ENCODE measurements at regions not wholly inside any gene's neighbourhood (a gene's known extent, or its start where the extent isn't known, plus 50 kb on each side); places are given as distances from the start of the nearest gene placed in this dataset.

DNA sequence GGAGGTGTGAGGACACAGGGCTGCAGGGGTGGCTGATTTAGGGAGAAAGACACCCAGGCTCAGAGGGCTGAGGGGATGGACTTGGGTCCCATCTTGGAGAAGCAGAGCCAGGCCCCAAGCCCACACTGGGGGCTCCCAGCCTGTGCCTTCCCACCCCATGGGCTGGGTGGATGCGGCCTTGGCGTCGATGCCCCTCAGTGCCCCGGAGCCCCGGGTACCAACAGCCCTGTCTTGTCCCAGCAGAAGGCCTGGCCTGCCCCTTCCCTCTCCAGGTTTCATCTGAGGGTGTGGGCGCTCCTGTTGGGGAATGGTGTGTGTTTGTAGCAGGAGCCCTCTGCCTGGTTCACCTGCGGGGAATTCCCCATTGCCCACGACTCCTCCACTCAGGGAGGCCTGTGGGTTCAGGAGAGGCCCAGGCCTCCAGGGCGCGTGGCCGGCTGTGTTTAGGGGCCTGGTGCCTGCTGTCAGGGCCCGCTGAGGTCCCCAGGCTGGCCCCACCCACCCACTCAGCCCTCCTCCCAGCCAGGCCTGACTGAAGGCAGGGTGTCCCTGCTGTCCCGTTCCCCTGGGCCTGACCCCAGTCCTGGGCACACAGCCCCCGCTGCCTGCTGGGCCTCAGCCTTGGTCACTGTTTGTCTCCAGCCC lies 51.1 kb upstream of the BEGAIN start:
- no peak for DNase-seq (ENCODE audit: low read depth in 2 of 2)

DNA sequence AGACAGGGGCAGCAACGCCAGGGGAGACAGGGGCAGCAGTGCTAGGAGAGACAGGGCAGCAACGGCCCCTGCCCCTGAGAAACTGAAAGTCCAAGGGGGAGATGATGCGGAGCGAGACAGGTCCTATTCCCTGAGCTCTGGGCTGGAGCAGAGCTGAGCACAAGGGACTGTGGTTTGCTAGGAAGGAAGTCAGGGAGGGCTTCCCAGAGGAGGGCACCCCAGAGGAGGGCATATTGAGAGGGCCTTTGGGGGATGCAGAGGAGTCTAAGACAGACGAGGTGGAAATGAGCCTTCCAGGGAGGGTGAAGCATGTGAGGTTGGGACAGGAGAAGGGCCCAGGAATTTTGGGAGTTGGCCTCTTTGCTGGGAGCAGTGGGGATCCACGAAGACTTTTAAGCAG lies 52.1 kb upstream of the BEGAIN start:
- DNase-seq (ENCODE audit: low read depth in 2 of 2), result no peak

DNA sequence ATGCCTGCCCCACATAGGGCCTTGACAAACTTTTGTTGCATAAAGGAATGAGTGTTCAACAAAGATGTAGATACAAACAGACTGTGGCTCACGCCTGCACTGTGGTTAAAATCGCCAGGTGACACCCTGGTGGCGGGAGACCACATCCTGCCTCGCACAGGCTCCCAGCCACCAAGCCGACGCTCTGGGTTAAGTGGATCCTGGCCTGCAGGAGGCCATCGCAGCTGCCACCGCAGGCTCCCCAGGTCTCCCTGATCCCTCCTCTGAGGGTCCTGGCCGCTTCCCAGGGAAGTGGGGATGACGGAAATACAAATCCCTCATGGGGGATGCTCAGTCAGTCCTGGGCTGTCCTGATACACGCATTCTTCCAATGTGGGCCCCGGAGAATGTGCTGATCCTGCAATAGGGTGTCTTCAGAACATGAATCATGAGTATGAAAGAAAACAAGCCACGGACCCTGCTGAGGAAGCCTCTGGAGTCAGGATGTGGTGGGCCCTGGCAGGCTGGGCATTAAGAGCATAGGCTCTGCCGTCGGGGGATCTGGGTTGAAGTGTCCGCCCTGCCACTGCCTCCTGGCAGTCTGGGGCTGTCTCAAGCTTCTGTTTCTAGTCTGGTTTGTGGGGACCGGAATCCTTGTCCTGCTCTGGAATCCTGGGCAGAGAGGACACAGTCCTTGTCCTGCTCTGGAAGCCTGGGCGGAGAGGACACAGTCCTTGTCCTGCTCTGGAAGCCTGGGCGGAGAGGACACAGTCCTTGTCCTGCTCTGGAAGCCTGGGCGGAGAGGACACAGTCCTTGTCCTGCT lies 53.5 kb upstream of the BEGAIN start:
- DNase-seq (ENCODE audit: low read depth in 2 of 2), result peak; percentile 44 to 49

DNA sequence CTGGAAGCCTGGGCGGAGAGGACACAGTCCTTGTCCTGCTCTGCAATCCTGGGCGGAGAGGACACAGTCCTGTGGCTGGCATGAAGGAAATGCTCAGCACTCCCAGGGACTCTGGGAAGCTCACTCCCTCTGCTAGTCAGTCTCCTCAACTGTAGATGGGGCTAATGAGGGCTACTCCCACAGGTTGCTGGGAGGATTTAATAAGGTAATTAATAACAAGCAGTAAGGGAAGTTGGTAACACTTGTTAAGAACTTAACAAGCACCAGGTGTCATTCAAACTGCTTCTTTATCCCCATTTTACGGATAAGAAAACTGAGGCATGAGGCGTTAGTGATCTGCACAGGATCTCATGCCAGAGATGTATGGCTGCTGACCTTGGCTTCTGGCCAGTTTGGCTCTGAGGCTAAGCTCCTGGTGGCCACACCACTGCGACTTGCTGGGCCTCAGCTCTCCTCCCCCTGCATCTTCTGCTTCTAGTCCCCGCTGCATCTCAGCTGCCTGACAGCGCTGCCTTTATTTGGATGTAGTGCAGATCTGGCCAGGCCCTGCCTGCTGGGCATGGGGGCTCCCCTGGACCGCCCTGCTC lies 54.1 kb upstream of the BEGAIN start:
- no peak for DNase-seq (ENCODE audit: low read depth in 2 of 2)

DNA sequence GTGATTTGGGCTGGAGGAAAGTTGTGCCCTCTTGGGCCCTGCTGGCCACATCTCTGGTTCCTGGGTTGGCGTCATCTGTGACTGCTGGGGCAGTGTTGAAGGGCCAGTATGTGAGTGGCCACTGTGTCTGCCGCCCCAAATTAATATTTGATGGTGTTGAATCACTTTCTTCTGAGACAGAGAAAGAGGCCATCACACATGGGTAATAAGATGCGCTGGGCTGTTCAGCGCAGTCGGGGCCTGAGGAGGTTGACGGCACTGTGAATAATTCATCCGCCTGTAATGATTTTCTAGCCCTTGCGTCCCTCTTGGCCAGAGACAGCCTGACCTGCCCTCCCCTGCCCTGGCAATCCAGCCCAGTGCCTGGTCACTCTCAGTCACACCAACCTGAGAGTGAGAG lies 56.2 kb upstream of the BEGAIN start:
- no peak for DNase-seq (ENCODE audit: low read depth in 2 of 2)

DNA sequence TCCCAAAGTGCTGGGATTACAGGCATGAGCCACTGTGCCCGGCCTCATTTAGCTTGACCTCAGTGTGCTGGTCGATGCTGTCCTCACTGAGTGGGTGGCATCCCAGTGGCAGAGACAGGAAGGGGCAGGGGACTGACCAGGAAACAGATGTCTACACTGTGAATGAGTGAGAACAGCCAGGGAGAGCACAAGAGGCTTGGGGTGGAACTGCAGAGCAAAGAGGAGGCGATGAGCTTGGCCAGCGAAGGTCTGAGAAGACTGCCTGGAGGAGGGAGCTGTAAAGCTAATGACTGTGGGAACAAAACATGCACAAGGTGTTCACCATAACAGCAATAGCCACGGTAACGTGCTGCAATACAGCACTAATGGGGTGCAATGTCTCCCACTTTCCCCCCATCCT lies 57.2 kb upstream of the BEGAIN start:
- no peak for DNase-seq (ENCODE audit: low read depth in 2 of 2)

DNA sequence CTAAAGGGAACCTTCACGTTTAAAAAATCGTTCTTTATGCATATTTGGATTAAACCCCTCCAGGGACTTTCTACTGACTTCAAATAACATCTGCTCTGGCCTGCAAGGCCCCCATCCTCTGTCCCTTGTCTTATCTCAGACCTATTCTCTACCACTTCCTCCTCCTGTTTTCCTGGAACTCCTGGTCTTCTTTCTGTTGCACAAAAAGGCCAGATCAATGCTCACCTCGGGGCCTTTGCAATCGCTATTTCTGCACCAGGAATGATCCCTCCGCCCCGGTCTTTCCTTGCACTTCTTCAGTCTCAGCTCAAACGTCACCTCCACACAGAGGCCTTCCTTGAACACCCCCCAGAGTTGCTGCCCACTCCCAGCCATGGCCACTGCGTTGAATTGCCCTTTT lies 57.6 kb upstream of the BEGAIN start:
- DNase-seq (ENCODE audit: low read depth in 2 of 2), result no peak

DNA sequence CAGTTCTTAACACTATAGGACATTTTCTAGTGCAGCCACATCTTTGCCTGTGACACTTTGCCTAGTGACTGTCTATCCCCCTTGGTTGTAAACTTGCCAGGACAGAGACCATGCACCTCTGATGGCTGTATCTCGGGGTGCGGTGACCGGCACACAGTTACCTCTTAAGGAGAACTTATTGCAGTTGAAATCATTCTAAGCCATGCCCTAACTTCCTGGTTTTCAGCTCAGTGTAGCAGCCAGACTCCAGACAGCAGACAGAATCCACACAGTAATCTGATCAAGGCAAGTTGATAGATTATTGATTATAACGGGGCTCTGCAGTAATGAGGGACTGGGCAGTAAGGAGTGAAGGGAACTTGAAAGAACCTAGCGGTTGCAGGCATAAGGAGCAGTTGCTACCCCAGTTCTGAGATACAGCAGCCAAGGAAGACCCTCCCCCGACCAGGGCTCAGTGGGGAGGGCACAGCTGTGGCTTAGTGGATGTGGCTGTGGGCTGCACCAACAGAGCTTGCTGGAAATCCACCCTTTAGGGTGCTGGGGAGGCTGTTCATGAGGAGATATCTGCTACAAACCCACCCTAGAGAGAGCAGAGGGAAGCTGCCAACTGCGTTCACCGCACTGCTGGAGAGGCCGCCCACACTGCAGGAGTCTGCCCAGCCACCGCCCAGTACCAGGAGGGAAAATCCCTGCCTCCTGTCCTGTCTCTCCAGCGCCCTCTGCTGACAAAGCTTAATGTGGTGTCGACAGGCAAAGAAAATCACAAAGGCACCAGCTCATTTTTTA lies 58.2 kb upstream of the BEGAIN start:
- peak; percentile 46 to 53 for DNase-seq (ENCODE audit: low read depth in 2 of 2)

DNA sequence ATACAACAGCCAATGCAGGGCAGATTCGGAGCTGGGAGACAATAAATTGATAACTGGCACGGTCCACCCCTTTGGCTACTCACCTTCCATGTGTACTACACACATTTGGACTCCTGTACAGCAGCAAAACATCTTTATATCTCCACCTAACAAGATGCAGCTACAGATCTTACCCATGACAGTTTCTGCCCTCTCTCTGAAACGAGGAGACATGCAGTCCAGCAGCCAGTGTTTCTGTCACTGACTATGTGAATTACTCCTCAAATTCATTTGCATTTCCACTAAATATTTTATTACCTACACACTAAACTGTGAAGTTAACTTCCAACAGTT lies 58.7 kb upstream of the BEGAIN start:
- DNase-seq (ENCODE audit: low read depth in 2 of 2), result no peak

DNA sequence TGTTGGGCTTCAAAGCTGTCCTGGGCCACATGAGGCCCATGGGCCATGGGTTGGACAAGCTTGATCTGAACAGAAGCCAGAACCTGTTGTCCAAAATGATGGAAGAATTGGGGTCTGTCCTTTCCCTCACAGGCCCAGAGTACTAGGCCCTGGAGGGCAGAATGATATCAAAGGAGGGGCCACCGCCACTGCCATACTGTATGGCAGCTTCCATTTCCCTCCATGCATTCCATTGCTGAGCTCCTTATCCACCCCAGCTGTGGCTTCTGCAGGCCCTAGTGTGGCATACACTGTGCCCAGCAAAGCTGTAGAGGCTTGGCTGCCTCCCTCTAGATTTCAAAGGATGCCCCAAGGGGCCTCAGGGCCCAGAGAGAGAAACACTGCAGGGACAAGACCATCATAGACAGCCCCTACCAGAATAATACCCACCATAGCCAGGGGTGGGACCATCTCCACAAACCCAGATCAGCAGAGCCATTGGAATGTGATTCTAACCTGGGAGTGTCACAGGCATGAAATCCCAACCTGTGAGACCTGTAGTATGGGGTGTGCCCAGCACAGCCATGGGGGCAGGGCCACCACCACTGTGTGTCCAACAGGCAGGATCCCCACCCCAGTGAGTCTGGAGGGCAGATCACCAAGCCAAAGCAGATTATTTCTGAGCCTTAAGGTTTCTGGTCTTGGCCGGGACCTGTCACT lies 61.4 kb upstream of the BEGAIN start:
- no peak for DNase-seq (ENCODE audit: low read depth in 2 of 2)

DNA sequence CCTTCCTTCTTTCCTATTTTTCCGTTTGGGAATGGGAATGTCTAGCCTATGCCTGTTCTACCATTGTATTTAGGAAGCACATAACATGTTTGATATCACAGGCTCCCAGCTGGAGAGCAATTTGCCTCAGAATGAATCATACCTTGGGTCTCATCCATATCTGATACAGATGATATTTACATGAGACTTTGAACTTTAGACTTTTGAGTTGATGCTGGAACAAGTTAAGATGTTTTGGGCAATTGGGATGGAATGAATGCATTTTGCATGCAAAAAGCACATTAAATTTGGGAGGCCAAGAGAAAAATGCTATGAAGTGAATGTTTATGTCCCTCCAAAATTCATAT lies 61.9 kb upstream of the BEGAIN start:
- peak; percentile 36 to 38 for DNase-seq (ENCODE audit: low read depth in 2 of 2)

DNA sequence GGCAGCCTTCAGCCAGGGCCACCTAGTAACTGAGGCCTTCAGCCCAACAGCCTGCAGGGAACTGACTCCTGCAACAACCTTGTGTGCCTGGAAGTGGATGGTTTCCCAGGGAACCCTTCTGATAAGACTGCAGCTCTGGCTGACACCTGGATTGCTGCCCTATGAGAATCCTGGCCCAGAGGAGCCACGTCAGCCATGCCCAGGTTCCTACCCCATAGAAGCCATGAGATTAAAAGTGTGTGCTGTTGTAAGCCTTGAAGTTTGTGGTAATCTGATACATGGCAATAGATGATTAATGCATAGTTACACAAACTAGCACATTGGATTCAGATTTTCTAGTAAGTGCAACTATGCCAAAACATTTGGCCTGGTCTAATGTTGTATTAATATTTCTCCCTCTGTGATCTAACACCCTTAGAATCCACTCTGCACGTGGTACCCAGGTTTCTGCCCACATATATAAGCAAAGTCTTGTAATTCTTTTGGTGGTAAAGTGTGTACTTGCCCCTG lies 64.8 kb upstream of the BEGAIN start:
- DNase-seq (ENCODE audit: low read depth in 2 of 2), result peak; percentile 35 to 37

DNA sequence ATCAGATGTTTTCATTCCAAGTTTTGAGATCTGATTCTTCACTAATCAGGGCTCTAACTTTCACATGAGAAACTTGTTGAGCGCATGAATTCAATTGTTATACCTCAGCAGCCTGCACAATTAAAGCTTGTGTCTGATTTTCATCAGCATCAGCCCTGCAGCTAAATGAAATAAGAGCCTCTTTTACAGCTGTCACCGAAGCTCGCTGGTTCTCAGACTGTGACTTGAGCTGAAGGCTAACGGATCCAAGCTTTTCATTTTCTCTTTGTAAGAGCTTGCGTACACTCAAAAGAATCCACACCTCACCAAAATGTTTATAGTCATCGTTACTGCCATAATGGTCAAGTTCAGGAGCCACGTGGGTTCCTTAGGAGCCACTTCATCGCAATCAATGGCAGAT lies 65.5 kb upstream of the BEGAIN start:
- peak in 1 of 2 experiments; percentile 7 for DNase-seq (ENCODE audit: low read depth in 2 of 2)

DNA sequence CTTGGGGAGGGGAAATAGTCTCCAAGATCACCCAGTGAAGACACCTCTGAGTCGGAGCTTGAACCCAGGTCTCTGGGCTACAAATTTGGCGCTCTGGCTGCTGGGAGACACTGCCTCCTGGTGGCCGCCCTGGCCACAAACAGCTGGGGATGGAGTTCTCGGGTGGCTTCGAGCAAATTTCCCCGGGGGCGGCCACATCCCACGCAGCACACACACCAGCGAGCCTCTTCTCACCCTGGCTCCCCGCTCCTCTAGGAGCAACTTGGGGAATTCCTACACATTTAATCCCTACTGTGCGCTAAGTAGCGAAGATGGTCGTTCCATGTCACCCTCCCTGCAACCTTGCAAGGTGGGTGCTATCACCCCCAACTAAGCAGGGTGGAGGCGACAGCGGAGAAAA lies 66.2 kb upstream of the BEGAIN start:
- DNase-seq (ENCODE audit: low read depth in 2 of 2), result no peak

DNA sequence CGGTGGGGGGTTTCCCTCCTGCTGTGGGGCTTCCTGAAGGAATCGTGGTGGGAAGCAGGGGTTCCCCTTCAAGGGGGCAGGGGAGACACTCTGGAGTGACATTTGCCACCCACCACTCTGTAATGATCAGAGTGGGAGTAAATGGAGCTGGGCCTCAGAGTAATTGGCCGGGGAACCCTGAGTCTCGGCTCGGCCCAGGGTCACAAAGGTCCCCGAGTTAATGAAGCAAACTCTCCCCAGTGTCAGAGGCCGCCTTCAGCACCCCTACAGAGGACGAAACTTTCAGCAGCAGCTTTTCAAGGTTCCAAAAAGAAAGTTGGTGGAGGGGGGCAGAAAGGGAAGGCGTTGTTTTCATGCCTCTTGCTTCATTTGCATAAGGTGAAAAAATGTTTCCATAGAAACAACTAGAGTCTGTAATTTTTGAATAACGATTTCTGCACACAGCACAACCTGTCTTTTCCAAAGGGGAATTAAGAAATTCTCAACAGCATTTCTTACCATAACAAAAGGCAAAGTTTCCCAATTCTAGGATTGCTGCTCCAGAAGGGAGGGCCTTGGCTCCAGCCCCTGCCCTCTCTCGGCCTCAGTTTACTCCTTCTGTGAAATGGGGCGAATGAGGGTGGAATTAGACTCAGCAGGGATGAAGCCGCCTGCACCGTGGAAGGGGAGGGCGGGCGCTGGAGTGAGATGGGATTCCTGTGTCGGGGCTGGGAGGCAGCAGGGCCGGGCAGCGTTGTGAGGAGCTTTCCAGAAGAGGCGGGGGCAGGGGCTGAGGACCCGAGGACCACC lies 67.0 kb upstream of the BEGAIN start:
- no peak for DNase-seq (ENCODE audit: low read depth in 2 of 2)

DNA sequence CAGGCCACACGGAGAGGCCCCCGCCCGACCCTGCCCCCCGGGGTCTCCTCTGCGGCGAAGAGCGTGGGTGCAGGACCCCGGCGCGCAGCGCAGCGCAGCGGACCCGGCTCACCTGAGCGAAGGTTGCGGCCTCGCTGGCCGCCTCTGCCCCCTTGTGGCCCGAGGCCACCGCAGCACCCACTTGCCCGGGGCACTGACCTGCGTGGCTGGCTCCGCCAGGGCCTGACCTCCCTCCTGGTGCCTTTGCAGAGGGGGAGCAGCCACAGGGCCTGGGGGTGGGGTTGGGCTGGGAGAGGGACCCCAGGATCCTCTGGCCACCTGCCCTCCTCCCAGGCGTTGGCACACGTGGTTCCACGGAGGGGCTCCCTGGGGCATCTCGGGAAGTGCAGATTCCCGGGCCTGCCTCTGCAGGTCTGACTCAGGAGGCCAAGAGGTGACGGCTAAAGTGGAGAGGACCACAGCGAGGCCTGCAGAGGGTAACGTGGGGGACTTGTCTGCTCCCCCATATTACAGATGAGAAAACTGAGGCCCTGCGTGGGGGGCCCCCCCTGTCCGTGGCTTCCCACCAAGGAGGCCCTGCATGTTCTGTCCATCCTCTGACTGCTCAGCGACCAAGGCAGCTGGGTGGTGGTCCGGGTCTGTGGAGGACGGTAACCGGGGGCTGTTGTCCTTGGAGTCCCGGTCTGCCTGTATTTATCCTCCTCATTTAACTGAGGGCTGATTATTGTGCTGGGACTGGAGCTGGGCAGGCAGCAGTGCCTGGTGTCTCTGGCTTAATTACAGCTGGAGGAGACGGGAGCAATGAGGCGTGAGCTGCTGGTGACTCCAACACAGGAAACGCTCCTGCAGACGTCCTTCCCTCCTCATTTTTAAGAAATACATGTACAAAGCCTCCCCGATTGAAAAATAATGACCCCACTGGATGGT lies 67.9 kb upstream of the BEGAIN start:
- DNase-seq (ENCODE audit: low read depth in 2 of 2), result no peak

DNA sequence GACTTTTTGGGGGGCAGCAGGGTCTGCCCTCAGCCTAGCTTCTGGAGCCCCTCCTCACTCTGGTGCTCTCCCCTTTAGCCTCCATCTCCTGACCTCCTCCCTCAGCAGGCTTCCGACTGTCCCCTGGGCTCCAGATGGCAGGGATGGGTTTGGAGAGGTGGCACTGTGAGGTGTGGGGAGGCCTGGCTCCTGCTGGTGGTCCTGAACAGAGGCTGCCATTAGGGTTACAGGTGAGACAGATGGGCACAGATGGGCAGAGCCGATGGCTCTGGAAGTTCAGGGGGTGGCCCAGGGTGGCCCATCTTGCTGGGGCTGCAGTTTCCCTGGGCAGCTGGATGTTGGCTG lies 68.5 kb upstream of the BEGAIN start:
- DNase-seq (ENCODE audit: low read depth in 2 of 2), result no peak

DNA sequence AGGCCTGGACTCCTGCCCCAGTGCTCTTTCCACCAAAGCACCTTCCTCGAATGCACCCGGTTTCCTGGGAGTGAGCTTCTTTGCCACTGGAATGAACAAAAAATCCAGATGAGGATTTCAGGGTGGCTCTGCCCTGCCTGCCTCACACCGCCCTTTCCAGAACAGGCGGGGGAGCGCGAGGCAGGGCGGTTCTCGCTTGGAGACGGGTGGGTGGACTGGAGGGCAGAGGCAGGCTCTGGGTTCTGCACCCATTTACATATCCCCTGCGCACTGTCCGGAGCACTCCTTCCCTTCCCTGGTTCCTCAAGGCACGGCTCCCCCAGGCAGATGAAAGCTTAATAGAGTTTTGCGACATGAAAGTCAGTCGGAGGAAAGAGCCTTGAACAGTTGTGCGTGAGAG lies 69.7 kb upstream of the DLK1 start:
- no peak for DNase-seq (ENCODE audit: low read depth in 2 of 2)

DNA sequence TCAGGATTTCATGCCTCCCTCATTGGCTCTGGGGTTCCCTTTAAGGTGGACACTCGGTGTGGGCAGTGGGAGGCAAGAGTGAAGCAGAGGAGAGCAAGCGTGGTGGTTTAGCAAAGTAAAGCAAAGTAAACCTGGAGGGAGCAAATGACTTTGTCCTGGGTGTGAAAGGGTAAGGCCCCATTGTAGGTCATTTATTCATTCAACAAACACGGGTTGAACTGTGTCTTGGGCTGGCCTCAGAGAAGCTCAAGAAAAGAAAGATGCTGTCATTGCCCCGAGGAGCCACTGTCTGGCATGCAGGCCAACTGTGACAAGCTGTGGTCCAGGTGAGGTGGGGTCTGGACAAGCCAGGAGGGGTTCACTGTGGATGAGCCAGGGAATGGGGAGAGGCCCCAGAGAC lies 68.9 kb upstream of the DLK1 start:
- DNase-seq (ENCODE audit: low read depth in 2 of 2), result no peak

Data from fibroblast of skin of left quadriceps (primary cell).